ENCODE measurements at regions not wholly inside any gene's neighbourhood (a gene's known extent, or its start where the extent isn't known, plus 50 kb on each side); places are given as distances from the start of the nearest gene placed in this dataset.

DNA sequence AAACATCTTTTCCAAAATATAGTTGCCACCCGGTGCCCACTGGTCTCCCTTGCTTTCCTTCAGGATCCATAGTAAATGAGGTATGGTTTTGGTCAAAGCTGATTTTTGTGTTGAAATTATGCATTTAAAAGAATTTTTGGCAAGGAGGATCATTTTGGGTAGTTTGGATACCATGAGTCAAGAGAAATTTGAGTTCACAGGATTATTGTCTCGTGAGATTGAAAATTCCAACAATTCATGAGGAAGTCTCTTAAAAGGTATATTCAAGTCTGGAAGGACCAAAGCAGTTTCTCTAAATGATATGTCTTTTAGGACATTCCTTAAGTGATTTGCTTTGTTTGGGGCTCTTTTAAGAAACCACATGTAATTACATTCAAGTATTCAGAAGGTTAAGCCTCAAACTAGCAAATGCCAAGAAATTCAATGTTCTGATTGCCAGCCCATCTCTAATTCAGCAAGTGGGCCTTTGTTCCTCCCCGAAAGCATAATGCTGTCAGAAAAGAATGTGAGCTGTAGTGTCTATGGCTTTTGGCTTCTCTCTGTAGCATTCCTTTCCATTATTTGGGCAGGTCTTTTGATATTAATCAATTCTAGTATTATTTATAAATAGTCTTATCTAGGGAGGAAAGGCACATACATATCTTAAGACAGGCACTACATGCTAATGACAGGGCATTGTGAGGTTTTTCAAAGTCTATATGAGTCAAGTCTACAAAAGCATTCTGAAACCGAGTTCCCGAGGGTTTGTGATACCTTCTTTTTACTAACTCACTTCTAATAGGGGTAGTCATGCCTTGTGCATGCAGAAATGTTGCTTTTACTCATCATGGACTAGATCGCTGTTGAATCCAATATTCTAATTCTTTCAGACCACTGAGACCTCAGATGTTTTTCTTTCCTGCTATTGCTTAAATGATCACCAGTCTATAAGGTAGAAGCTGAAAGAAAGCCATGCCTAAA lies 453.9 kb downstream of the ENC1 start:
- H3K36me3 Mint-ChIP-seq, result no peaks in the 10 kb centered on the region
- H3K27me3 Mint-ChIP-seq, result no peaks in the 10 kb centered on the region
- TF ChIP-seq, protein P1, sequence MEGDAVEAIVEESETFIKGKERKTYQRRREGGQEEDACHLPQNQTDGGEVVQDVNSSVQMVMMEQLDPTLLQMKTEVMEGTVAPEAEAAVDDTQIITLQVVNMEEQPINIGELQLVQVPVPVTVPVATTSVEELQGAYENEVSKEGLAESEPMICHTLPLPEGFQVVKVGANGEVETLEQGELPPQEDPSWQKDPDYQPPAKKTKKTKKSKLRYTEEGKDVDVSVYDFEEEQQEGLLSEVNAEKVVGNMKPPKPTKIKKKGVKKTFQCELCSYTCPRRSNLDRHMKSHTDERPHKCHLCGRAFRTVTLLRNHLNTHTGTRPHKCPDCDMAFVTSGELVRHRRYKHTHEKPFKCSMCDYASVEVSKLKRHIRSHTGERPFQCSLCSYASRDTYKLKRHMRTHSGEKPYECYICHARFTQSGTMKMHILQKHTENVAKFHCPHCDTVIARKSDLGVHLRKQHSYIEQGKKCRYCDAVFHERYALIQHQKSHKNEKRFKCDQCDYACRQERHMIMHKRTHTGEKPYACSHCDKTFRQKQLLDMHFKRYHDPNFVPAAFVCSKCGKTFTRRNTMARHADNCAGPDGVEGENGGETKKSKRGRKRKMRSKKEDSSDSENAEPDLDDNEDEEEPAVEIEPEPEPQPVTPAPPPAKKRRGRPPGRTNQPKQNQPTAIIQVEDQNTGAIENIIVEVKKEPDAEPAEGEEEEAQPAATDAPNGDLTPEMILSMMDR (conservative IDR thresholded peaks at IDR 0.05), result no peak
- no peak overlapping the region for H3K27ac Mint-ChIP-seq
- peaks cover 12% of the 10 kb centered on the region for H3K9me3 Mint-ChIP-seq
- H3K4me1 Mint-ChIP-seq (ENCODE audit: unreplicated experiment), result peaks cover 28% of the 10 kb centered on the region
- no peak overlapping the region for H3K4me3 Mint-ChIP-seq
- DNase-seq (ENCODE audit: extremely low spot score, unreplicated experiment), result no peak

DNA sequence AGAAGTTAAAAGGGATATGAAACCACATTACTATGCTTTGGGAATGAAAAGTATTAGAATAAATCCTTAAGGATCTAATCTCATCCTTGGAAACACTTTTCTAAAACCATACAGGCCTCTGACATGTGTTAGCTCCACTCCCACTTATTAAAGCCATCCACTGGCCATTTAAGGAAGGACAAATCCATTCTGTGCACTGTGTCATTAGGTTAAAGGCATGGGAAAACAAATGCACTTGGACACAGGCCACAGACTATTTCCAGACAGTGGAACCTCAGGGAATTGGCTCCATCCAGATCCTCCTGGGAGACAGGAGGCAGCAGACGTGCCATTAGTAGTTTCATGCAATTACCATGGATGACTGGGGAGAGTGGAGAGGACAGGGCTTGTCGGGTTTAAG lies 454.9 kb downstream of the ENC1 start:
- H3K4me3 Mint-ChIP-seq, result no peak overlapping the region
- H3K27me3 Mint-ChIP-seq, result no peaks in the 10 kb centered on the region
- H3K36me3 Mint-ChIP-seq, result no peaks in the 10 kb centered on the region
- H3K27ac Mint-ChIP-seq, result no peak overlapping the region
- H3K9me3 Mint-ChIP-seq, result peaks cover 12% of the 10 kb centered on the region
- H3K4me1 Mint-ChIP-seq (ENCODE audit: unreplicated experiment), result peaks cover 31% of the 10 kb centered on the region
- TF ChIP-seq, protein P1 (conservative IDR thresholded peaks at IDR 0.05), result no peak
- DNase-seq (ENCODE audit: extremely low spot score, unreplicated experiment), result no peak

DNA sequence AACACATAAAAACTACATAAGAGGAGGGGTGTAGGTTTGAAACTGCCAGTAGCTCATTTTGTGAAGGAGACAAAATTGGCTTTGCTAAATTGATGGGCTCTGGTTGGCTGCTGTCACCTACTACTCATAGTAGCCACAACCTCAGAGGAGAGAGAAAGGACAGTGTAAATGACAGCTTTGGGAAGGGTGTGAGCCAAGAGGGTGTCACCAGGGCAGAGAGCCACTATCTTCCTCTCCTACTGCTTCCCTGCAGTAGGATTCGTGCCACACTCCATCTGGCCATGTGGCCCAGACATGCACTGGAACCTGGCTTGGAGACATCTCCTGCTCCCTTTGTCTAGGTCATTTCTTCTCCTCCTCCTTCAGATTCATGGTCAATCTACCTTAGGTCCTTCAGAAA lies 455.9 kb downstream of the ENC1 start:
- H3K4me1 Mint-ChIP-seq (ENCODE audit: unreplicated experiment), result peaks cover 38% of the 10 kb centered on the region
- peaks cover 12% of the 10 kb centered on the region for H3K9me3 Mint-ChIP-seq

DNA sequence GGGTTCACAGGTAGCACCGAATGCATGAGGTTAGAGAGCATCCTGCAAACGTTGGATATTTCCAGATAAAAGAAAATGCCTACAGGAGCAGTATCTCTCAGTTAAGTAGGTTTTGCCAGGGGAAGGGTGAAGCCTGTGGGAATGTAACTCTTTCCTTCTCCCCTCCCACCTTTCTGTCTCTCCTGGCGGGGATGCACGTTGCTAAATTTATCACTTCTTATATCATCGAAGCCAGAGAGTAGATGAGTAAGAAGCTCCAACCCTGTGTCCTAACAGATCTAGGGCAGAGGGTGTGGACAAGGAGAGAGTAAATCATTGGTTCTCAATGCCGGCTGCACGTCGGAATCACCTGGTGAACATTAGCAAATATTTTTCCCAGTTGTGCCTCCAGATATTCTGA lies 457.5 kb downstream of the ENC1 start:
- Mint-ChIP-seq H3K27me3 (no peaks in the 10 kb centered on the region), H3K4me1 (ENCODE audit: unreplicated experiment) (peaks cover 50% of the 10 kb centered on the region), H3K27ac (no peak overlapping the region), H3K9me3 (peaks cover 10% of the 10 kb centered on the region), H3K4me3 (no peak overlapping the region), H3K36me3 (no peaks in the 10 kb centered on the region)
- no peak for DNase-seq (ENCODE audit: extremely low spot score, unreplicated experiment)
- TF ChIP-seq, protein P1 (conservative IDR thresholded peaks at IDR 0.05), result no peak

More for the DNA sequence above, 455.9 kb downstream of the ENC1 start:
- no peaks in the 10 kb centered on the region for H3K36me3 Mint-ChIP-seq
- TF ChIP-seq, protein P1 (conservative IDR thresholded peaks at IDR 0.05), result no peak
- no peak overlapping the region for H3K4me3 Mint-ChIP-seq
- H3K27me3 Mint-ChIP-seq, result no peaks in the 10 kb centered on the region
- no peak for DNase-seq (ENCODE audit: extremely low spot score, unreplicated experiment)
- no peak overlapping the region for H3K27ac Mint-ChIP-seq

DNA sequence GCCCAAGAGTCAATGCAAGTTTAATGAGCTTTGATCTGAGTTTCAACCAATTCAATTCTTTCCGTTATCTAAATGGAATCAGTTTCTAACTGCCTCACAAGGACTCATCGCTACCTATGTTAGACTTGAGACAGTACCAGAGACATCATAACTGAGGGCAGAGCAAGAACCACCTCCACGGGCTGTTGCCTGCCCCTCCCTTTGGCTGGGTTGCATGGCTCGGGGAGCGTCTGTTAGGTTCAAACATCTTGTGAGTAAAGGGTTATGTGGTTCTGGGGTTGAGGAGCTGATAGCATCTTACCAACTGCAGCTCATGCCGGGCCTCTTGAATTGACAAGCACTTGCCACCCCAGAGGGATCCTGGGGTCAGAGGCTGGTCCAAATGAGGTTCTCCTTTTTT lies 457.9 kb downstream of the ENC1 start:
- no peak overlapping the region for H3K4me3 Mint-ChIP-seq
- H3K4me1 Mint-ChIP-seq (ENCODE audit: unreplicated experiment), result peaks cover 49% of the 10 kb centered on the region
- H3K9me3 Mint-ChIP-seq, result peaks cover 5% of the 10 kb centered on the region
- H3K27me3 Mint-ChIP-seq, result no peaks in the 10 kb centered on the region
- no peak for DNase-seq (ENCODE audit: extremely low spot score, unreplicated experiment)
- TF ChIP-seq, protein P1 (conservative IDR thresholded peaks at IDR 0.05), result no peak
- no peaks in the 10 kb centered on the region for H3K36me3 Mint-ChIP-seq
- H3K27ac Mint-ChIP-seq, result no peak overlapping the region

Measured in type B pancreatic cell (in vitro differentiated cells).